HCT116 (cell line): ENCODE measurements at regions not wholly inside any gene's neighbourhood (a gene's known extent, or its start where the extent isn't known, plus 50 kb on each side); places are given as distances from the start of the nearest gene placed in this dataset.

Source experiments
- EGR1 ChIP-seq: IDR thresholded peaks from 2 replicates; pipeline ENCODE4 v1.6.1; 2012; ENCODE audit warnings: low read depth
- EZH2 ChIP-seq: fragments of 200-600 bp; sonication (generic); IDR thresholded peaks from 2 replicates; pipeline ENCODE4 v1.6.1; 2017; ENCODE audit warnings: antibody characterized with exemption, mixed run types
- EZH2phosphoT487 ChIP-seq: fragments of 200-600 bp; IDR thresholded peaks from 2 replicates; pipeline ENCODE4 v1.6.1; 2018; ENCODE audit warnings: antibody characterized with exemption, borderline replicate concordance
- POLR2A ChIP-seq: IDR thresholded peaks from 2 replicates; pipeline ENCODE4 v1.7.0; 2011; ENCODE audit warnings: borderline replicate concordance; ENCODE audit not compliant: insufficient read depth, insufficient read length; ENCODE audit errors: extremely low read depth
- POLR2AphosphoS5 ChIP-seq: IDR thresholded peaks from 2 replicates; pipeline ENCODE4 v1.6.1; 2011; ENCODE audit warnings: mild to moderate bottlenecking, low read depth, low read length, moderate library complexity
- RAD21 ChIP-seq: IDR thresholded peaks from 2 replicates; pipeline ENCODE4 v1.6.1; 2012; ENCODE audit warnings: low read depth, mild to moderate bottlenecking
- REST ChIP-seq: IDR thresholded peaks from 2 replicates; pipeline ENCODE4 v1.6.1; 2012; ENCODE audit warnings: low read depth
- SP1 ChIP-seq: IDR thresholded peaks from 2 replicates; pipeline ENCODE4 v1.6.1; 2012; ENCODE audit warnings: low read depth
- YY1 ChIP-seq: IDR thresholded peaks from 2 replicates; pipeline ENCODE4 v1.6.1; 2011; ENCODE audit warnings: low read length, low read depth, moderate library complexity, mild to moderate bottlenecking; ENCODE audit not compliant: insufficient replicate concordance; ENCODE audit errors: extremely low read depth
- ZFX ChIP-seq: fragments of 450-650 bp; IDR thresholded peaks from 2 replicates; pipeline ENCODE4 v1.6.1; 2017
- TF ChIP-seq, protein P1 (sequence below), 3 experiments: fragments of 200-600 bp in 1 of 3; sonication (generic) in 1 of 3; IDR thresholded peaks in 2 of 3; conservative IDR thresholded peaks in 1 of 3; 2 replicates each; pipeline ENCODE4 v1.5.1; 2012 to 2017; ENCODE audit warnings: low read depth in 2 of 3, low read length in 2 of 3, antibody characterized with exemption in 1 of 3, borderline replicate concordance in 1 of 3, control low read depth in 1 of 3, mild to moderate bottlenecking in 1 of 3, mixed read lengths in 1 of 3, mixed run types in 1 of 3, moderate library complexity in 1 of 3; ENCODE audit not compliant: insufficient read depth in 1 of 3

DNA sequence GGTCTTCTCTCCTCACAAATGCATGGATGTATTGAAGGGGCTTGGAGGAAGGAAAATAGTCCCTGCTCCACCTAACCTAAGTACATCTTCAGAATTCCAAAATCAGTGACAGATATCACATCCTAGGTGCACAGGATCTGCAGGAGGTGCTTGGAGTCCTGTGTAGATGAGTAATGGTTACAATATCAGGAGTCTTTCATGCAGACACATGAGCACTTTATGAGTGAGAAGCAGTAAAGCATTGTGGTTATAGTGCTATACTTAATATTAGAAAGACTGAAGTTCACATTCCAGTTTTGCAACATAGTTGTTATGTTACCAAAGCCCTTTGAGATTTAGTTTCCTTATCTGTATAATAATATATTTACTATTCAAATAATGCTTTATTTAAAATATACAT lies 516.7 kb downstream of the NEBL start:
- TF ChIP-seq, protein P1, sequence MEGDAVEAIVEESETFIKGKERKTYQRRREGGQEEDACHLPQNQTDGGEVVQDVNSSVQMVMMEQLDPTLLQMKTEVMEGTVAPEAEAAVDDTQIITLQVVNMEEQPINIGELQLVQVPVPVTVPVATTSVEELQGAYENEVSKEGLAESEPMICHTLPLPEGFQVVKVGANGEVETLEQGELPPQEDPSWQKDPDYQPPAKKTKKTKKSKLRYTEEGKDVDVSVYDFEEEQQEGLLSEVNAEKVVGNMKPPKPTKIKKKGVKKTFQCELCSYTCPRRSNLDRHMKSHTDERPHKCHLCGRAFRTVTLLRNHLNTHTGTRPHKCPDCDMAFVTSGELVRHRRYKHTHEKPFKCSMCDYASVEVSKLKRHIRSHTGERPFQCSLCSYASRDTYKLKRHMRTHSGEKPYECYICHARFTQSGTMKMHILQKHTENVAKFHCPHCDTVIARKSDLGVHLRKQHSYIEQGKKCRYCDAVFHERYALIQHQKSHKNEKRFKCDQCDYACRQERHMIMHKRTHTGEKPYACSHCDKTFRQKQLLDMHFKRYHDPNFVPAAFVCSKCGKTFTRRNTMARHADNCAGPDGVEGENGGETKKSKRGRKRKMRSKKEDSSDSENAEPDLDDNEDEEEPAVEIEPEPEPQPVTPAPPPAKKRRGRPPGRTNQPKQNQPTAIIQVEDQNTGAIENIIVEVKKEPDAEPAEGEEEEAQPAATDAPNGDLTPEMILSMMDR (IDR thresholded peaks at IDR 0.05 in 2 of 3, conservative IDR thresholded peaks at IDR 0.05 in 1 of 3; ENCODE audit: borderline replicate concordance in 1 of 3, insufficient read depth in 1 of 3, low read depth in 2 of 3, low read length in 2 of 3): no peak
- TF ChIP-seq EGR1: no peak
- no peak for TF ChIP-seq SP1
- no peak for TF ChIP-seq EZH2
- no peak for TF ChIP-seq EZH2phosphoT487
- TF ChIP-seq REST: no peak
- no peak for TF ChIP-seq RAD21
- no peak for TF ChIP-seq POLR2A
- no peak for TF ChIP-seq ZFX
- TF ChIP-seq YY1: no peak
- no peak for TF ChIP-seq POLR2AphosphoS5
